HL-60/S4 treated with phorbol 12-myristate 13-acetate at 8.2 ng/mL for 4 days and 3 days (cell line): ENCODE measurements at regions not wholly inside any gene's neighbourhood (a gene's known extent, or its start where the extent isn't known, plus 50 kb on each side); places are given as distances from the start of the nearest gene placed in this dataset.
"Not testable (repeated sequence)": the region's sequence is repeated elsewhere in the genome, so short reads cannot be mapped to it uniquely, and the experiment has no call there.

ENCODE experiments used
- in situ Hi-C: fragments of 300-500 bp; cut with MboI; formaldehyde crosslinking; loops from 2 replicates; pipeline ENCODE4 v1.15.0; 2022; ENCODE audit warnings: low sequenced_read_pairs

DNA sequence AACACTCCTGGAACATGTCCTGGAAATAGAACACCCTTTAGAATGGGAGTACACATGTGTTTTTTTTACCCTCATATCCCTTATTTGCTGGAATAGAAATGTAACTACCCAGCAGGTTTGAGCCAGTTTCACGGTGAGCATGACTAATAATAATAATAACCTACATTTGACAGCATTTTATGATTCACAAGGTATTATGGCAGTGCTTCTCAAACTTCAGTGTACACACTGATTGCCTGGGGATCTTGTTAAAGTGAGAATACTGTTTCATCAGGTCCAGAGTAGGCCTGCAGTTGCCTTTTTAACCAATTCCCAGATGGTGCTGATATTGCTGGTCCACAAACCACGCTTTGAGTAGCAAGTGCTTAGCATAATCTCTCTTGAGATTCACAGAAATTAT is 63.9 kb downstream of the NFKBIZ start:
- in situ Hi-C loops: no loop called here

GRCh38 chr3:101917761-101918160 is 68.4 kb downstream of the NFKBIZ start:
- in situ Hi-C loops: not testable (repeated sequence)

DNA sequence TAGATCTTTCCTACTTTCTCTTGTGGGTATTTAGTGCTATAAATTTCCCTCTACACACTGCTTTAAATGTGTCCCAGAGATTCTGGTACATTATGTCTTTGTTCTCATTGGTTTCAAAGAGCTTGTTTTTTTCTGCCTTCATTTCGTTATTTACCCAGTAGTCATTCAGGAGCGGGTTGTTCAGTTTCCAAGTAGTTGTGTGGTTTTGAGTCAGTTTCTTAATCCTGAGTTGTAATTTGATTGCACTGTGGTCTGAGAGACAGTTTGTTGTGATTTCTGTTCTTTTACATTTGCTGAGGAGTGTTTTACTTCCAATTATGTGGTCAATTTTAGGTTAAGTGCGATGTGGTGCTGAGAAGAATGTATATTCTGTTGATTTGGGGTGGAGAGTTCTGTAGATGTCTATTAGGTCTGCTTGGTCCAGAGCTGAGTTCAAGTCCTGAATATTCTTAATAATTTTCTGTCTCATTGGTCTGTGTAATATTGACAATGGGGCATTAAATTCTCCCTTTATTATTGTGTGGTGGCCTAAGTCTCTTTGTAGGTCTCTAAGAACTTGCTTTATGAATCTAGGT is 72.9 kb downstream of the NFKBIZ start:
- in situ Hi-C loops: not testable (repeated sequence)

- in situ Hi-C loops: not testable (repeated sequence)
Observed at GRCh38 chr3:101924621-101925020, 75.3 kb downstream of the NFKBIZ start.

GRCh38 chr3:101925124-101925523 is 75.8 kb downstream of the NFKBIZ start:
- in situ Hi-C loops: not testable (repeated sequence)

GRCh38 chr3:101925564-101925963 is 76.2 kb downstream of the NFKBIZ start:
- in situ Hi-C loops: no loop called here

DNA sequence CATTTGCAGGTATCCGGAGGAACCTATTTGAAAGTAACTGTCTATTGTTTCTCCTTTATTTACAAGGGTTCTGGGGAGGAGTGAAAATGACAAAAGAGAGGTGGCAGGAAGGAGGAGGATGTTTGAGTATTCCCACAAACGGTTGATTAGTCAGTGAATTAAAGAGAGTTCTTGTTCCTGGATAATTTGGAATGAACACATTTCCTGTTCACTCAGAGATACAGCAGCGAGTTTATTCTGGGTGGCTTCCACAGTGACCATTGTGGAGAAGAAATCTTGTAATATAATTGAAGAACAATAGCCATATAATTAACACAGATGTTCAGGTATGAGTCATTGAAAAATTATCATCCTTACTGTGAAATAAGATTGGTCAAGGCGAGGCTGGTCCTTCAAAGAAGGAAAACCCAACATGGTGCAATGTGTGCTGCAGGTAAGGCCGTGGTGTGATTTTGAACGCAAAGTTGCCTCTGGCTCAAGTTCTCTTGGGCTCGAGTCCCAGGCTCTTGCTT is 77.3 kb downstream of the NFKBIZ start:
- in situ Hi-C loops: no loop called here

DNA sequence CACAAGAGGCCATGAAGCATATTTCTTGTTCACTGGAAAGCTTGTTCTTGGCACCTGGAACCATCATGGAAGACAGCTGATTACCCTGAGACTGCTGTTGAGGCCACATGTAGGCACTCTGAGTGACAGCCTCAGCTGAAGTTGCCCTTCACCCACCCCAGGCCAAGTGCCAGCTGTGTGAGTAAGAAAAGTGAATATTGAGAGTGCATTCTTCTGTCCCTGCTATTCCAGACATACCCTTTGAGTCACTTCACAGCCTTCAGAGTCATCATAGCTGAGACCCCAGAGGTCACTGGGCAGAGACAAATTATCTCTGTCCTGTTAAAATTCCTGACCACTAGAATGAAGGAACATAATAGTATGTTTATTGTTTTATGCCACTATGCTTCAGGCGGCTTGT is 79.6 kb downstream of the NFKBIZ start:
- in situ Hi-C loops: no loop called here

DNA sequence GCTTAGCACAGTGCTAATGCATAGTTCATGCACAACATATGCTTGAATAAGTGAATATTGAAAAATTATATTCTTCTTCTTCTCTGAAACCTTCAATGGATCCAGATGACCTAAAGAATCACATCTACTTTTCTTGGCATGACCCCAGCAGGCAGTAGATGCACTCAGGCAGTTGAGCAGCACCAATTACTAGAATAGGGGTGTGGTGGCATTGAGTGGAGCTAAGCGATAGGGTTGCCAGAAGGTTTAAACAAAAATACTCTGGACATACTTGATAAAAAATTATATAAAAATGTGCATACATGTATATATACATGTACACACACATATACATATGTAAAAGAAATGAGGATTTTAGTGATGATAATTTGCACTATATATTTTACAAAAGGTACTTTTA is 81.8 kb downstream of the NFKBIZ start:
- in situ Hi-C loops: no loop called here

DNA sequence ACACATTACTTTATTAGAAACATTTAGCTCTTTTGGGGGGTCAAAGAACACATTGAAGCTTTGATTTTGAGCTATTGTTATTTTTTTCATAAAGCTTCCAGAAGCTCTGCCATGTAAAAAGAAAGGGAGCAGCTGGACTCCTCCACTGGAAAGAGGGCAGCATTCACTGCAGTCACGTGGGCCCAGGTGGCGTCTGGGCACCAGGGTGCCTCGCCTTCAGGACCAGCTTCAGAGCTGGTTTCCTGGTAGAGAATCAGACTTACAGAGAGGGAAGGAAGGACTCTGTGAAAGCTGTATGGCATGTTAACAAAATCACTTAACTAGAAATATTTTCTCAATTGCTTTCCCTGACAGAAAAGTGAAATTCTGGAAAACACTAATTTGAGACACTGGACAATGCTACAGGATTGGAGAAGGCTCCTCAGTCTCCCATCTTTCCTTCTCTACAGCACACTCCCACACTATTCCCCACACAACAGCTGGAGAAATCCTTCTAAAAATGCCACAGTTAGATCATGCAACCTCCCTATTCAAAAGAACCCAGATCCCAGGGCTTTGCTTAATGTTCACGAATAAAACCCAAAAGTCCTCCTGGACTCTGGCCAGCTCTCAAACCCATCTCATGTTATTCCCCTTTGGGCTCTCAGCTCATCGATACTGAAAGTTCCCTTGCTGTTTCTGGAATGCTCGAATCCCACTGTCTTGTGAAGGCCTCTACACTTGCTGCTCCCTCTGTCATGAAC is 83.2 kb downstream of the NFKBIZ start:
- in situ Hi-C loops: no loop called here

- in situ Hi-C loops: no loop called here
Observed at GRCh38 chr3:101936419-101937356, 87.4 kb downstream of the NFKBIZ start.

GRCh38 chr3:101938262-101938847 is 89.0 kb downstream of the NFKBIZ start:
- in situ Hi-C loops: no loop called here

DNA sequence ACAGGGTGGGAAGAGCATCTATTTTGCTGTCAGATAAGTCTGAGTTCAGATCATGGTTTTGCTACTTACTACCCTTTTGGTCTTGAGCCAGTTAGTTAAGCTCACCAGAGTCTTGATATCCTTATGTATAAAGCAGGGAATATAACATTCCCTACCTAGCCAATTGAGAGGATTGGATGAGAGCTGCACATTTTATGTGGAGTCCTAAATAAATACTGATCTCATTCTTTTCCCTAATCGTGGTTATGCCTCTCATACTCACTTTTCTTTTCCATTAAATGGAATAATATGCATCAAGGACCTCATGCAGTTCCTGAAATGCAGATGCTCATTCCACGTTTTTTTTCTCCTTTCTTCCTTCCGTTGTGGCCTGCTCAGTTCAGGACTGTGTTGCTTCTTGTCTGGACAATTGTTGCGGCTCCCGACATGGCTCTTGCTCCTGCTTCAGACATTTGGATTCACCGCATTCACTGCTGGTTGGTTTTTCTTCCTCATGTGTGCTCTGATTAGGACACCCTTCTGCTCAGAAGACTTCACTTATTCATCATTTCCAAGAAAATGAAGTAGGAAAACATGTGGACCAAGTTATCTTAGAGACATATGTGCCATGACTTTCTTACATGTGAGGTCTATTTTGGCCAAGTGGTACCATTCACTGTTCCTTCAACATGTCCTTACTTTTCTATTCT is 90.2 kb downstream of the NFKBIZ start:
- in situ Hi-C loops: no loop called here

DNA sequence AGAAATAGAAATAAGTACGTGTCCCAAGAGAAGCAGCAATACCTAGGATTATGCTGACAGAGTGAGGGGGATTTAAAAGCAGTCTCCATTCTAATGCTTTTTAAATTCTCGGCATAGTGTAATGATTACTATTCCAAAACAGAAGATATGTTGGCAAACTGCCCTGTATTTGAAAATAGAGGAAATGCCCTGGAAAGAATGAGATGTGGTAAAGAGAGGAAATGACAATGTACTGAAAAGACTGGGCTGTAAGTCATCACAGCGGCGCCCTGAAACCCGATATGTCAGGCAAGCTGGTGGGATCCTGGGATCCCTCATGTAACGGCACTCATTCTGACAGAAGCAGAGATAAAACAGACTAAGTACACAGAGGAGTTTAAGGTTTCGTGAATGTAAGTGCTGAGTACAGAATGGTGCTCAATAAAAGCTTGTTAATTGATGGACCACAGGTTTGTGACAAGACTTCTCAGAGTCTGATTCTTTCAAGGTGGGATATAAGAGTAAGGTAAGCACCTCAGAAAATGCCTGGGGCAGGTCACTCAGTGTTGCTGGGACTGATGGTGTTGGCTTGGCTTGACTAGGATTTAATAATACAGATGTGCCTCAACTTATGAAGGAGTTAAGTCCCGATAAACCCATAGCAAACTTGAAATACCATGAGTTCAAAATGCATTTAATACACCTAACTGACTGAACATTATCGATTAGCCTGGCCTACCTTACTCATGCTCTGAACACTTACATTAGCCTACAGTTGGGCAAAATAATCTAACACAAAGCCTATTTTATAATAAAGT is 91.4 kb downstream of the NFKBIZ start:
- in situ Hi-C loops: no loop called here

- in situ Hi-C loops: no loop called here
Observed at GRCh38 chr3:101941318-101942040, 92.2 kb downstream of the NFKBIZ start.

DNA sequence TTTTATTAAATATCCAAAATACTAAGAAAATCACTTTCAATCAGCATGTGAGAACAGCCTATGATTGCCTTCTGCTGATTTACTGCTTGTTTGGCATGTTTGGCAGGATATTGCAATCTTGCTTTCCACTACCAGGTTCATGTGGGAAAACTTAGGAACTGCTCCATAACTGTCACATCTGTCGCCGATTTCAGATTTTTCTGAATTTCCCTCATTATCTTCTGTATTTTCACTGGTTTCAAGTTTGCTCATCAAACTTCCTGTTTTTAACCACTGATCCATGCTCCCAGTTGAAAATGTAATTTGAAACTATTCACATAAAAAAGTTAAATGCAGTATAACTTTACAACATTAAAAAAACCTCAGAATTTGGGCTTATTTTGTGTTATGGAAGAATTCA is 93.0 kb downstream of the NFKBIZ start:
- in situ Hi-C loops: no loop called here

GRCh38 chr3:101943029-101943428 is 93.7 kb downstream of the NFKBIZ start:
- in situ Hi-C loops: no loop called here

DNA sequence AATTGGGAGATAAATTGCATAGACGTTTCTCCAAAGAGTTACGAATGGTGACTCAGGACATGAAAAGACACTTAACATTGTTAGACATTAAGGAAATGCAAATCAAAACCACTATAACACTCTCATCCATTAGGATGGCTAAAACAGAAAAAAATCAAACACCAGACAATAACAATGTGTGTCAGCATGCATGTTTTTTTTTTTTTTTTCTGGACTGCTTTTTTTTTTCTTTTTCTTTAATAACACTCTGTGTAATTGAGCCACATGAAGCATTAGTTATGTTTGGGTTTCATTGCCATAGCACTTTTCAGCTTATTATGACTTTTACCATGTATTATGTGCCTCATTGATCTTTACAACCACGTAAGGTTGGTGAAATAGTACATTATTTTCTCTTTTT is 95.0 kb downstream of the NFKBIZ start:
- in situ Hi-C loops: no loop called here

DNA sequence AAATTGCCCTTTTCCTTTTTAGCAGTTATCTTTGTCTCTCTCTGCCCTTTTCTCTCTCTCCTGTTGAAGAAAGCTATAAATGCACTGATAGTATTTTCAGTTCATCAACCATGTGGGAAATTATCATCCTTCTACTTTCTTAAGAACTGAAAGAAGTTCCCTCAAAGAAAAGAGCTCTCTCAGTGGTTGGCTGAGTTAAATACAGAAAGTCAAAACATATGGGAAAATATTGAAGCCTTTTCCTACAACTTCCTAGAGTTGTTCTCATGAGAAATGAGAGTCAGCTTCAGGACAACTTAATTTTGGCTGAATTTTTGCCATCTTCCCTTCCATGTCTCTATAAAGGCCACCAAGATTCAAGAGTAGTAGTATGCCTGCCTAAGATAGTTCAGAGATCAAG is 96.7 kb downstream of the NFKBIZ start:
- in situ Hi-C loops: no loop called here
